ENCODE measurements at regions not wholly inside any gene's neighbourhood (a gene's known extent, or its start where the extent isn't known, plus 50 kb on each side); places are given as distances from the start of the nearest gene placed in this dataset.

DNA sequence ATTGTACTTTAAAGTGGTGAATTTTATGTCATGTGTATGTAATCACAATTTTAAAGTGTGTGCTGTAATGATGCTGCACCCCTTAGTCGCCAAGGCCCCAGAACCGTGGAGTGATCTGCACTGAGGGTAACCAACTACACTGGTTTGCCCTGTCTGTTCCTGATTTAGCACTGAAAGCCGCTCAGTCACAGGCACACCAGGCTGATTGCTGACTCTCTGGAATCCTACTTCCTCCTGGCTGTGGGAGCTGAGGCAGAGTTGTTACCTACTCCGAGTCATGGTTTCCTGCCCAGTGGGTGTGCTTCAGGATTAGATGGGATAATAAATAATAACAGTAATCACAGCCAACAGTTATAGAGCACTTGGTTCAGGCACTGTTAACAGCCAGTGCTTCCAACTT lies 645.4 kb downstream of the BCOR start:
- no peak for DNase-seq

- DNase-seq = no peak
Measured at GRCh38 chrX:39453889-39454621, 643.7 kb downstream of the BCOR start.

DNA sequence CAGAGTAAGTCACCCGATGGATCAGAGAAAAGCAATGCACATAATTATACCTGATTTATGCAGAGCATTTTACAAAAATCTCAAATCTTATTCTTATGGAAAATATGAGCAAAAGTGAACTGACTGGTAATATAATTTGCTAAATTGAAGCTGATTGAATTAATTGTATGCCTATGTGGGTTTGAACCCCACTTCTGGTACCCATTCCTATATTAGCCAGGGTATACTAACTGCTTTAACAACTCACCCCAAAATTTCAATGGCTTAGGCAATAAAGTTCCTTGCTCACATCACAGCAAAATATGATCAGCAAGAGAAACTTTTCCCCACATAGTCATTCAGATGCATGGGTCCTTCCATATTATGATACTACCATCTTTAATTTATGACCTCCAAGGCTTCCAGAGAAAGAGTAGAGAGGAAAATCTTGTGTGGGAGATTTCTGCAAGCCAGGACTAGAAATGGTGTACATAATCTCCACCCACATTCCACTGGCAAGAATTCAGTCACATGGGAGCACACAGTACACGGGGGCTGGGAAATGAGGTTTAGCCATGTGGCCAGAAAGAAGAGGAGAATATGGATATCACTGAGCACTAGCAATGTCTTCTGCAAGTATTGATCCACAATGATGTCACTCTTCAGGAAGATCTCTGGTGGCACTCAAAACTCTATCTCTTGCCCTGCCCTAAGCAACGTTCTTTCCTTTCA lies 640.7 kb downstream of the BCOR start:
- no peak for DNase-seq

DNA sequence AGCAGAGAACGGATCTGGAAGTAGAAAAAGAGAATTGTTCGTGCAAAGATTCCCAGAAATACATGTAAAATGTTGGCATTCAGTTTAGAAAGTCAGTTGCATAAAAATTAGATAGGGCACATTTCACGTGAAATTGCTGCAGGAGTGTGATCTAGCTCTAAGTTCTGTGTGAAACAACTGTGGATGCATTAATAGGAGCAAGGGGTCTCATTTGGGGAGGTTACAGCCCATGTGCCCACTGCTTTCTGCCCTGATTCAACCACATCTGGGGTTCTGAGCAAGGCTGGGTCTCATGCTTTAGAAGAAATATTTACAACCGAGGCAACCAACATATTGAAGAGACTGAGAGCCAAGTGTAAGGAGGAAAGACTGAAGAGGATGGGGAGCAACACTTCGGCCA lies 639.0 kb downstream of the BCOR start:
- no peak for DNase-seq

- no peak for DNase-seq
Measured at GRCh38 chrX:39459204-39459603, 638.6 kb downstream of the BCOR start.

GRCh38 chrX:39459952-39460351 lies 637.8 kb downstream of the BCOR start:
- no peak for DNase-seq

DNA sequence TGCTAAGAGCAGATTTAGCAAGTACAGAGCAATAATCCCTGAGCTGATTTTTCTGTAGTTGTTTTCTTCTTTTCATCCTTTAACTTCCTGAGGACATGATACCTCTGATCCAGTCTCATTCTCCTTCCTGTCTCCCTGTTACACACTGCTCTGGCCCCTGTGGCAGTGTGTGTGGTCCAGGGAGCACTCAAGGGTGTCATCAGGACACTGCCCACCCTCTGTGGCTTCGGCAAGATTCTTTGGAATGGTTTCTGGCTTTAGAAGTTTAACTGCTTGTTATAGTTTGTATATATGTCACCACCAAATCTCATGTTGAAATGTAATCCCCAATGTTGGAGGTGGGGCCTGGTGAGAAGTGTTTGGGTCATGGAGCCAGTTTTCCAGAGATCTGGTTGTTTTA lies 637.3 kb downstream of the BCOR start:
- DNase-seq = no peak

- no peak for DNase-seq
Measured at GRCh38 chrX:39462835-39463234, 634.9 kb downstream of the BCOR start.

DNA sequence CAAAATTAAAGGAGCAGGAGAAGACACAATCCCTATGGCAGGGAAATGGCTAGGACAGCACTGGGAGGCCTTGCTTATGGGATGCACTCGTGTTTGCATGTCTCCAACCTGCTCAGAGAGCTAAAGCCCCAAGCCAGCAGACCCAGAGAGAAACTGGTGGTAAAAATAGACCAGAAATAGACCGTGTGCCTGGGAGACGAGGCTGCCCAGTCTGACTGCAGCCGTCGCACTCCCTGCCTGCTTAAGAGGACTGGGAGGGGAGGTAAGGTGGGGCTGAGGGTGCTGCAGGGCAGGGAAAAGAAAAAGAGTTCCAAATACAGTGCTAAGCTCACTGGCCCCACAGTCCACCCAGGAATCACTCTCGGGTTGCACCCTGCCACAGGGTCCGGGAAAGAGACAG lies 633.5 kb downstream of the BCOR start:
- no peak for DNase-seq

DNA sequence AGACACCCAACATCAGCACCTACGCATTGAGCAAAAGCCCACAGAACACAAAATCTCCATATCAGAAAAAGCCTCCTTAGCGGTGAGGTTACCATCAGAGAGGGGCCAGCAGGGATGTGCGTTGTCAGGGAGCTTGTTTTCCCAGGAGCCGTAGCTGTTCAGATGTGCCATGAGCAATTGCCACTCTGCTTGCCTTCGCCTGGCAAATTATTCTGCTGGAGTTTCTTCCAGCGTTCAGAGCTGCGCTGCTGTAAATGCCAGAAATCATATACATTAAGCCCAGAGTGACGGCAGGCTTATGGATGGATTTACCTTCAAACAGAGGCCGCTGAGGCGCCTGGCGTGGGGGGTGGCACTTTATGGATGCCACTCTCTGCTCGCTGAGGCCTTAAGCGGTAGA lies 632.3 kb downstream of the BCOR start:
- DNase-seq = no peak

DNA sequence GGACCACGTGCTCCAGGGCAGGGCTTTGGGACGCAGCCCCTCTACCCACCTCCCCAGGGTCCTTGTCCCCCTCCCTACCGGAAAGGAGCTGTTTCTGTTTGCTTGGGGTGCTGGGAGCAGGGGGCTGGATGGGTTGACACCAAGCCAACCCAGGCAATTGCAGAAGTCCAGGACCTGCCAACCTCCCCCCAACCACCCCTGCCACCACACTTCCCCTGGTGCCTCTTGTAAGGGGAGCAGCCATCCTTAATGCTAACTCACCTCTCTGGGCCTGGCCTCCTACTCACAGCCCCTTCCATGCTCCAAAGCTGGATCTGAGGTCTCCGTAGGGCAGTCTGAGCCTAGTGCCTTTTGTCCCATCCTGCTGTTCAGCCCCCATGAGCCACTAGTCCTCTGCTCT lies 631.9 kb downstream of the BCOR start:
- DNase-seq = no peak

GRCh38 chrX:39469126-39469525 lies 628.6 kb downstream of the BCOR start:
- no peak for DNase-seq

GRCh38 chrX:39470588-39471407 lies 627.0 kb downstream of the BCOR start:
- DNase-seq = no peak

DNA sequence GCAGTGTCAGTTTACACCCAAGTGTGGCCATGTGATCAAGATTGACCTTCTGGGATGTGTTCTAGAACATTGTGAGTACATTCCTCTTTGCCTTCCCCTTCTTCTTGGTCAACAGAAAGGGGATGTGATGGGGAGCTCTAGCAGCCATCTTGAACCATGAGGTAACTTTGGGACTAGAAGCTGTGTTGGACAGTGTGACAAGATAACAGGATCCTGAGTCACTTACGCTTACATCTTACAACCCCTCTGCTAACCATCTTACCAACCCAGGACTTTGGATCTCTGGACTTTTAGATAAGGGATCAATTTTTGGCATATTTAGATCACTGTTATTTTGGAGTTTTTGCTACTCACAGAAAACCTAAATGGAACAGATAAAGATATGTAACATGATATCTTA lies 625.6 kb downstream of the BCOR start:
- no peak for DNase-seq

GRCh38 chrX:39473812-39474211 lies 623.9 kb downstream of the BCOR start:
- no peak for DNase-seq

- DNase-seq = no peak
Measured at GRCh38 chrX:39475372-39475771, 622.4 kb downstream of the BCOR start.

DNA sequence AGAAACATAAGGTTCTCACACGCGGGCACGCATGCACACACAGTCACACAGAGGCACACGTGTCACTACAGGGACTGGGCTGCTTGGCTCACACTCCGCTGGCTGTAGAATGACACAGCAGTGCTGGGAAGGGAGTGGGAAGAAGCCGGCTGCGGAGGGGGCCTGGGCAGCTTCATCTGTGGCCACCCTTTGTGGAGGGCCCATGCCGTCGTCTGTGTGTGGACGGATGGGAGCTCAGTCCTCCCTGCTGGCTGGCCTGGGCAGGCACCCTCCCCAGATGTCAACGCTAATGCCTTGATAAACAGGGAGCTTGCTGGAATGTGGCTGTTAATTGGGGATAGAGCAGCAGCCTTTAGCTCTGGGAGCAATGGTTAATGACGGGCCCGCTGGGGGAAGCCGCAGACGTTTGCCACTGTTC lies 621.1 kb downstream of the BCOR start:
- no peak for DNase-seq

DNA sequence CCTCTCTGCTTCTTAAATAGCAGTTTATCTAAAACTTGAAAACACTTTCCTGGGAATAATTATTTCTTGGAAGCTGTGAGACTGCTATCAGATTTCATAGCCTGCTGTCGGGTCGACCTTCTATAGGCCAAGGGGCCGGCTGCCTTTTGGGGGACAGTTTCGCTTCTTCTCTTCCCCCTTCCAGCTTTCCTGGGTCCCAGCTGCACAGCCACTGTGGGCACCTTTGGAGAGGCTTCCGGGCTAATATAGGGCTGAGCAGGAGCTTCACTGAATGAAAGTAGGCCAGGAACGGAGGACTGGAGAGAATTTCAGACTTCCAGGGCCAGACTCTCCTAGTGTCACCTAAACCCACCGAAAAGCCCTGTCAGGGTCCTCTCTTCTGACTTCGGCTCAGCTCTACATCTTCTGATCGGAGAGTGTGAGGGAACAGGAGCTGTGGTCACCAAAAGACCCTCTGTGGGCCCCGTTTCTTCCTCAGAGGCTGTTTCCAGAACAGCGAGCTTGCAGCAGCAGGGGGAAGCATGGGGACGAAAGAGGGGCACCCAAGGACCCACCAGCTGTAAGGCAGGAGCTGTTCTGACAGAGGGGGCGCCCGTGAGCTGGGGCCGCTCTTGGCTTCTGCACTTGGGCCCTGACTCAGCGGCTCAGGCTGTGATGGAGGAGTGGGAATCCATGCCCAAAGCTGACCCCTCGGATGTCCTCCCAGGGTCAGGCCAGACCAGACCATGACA lies 620.6 kb downstream of the BCOR start:
- no peak for DNase-seq

DNA sequence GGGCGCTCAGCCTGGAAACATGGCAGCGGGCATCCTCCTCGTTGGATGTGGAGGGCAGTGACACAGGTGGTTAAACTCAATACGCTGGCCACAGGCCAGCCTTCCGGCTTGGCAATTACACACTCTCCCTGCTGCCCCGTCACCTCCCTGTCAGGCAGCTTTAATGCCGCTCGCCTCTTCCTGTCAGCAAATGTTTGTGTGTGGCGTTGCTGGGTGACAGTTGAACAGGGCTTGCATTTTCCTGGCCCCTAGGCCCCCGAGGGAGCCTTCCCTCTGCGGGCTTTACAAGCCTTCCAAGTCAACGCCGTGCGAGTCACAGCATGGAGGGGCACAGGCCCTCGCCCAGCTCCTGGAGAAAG lies 620.0 kb downstream of the BCOR start:
- no peak for DNase-seq

GRCh38 chrX:39479856-39480255 lies 617.9 kb downstream of the BCOR start:
- DNase-seq = no peak

DNA sequence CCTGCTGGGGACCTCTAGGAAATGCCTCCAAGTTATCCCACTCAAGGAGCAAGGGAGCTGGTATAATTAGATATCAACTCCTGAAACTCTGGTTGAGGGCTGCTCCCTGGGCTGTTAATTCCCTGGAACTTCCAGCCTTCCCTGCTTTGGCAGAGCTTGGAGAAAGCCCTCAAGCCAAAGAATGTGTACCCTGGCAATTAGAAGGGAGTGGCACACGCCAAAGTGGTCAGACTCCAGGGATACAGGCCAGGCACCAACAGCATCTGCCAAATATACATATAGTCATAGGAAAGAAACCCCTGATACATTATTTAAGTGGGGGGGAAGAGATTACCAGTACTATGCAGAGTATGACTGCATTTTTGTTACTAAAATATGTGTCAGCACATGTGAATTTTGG lies 616.8 kb downstream of the BCOR start:
- no peak for DNase-seq

DNA sequence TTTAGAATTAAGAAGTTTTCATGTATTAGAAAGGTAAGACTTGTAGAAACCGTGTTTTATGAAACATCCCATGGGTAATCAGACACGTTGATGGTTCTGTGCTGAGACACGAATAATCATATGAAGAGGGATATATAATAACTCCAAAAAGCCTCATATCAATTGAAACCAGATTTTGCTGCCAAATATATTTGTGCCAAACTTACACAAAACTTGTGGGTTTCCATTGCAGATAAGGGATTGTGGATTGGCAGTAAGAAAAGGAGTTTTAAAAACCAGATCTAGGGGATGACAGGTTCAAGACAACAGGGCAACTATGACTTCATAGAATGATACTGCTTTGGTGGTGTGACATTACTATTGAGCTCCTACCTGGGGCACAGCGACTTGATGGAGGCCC lies 616.1 kb downstream of the BCOR start:
- DNase-seq = no peak

Data from GF-D8 (cell line).